Caco-2 (cell line): ENCODE measurements at regions not wholly inside any gene's neighbourhood (a gene's known extent, or its start where the extent isn't known, plus 50 kb on each side); places are given as distances from the start of the nearest gene placed in this dataset.

Source experiments
- BruUV-seq: library from RNA; stranded (reverse); fragments of 400-500 nt; replicated peaks from 2 replicates; lab custom pipeline; 2021; lab: Mats Ljungman, UMichigan
- CTCF ChIA-PET: fragments of 300-600 bp; sonication (Branson Sonifier 250); formaldehyde crosslinking; loops from one replicate; lab custom pipeline; 2022; ENCODE audit warnings: antibody characterized with exemption; lab: Charles Lee
- POLR2A ChIA-PET: fragments of 300-600 bp; sonication (Branson Sonifier 250); formaldehyde crosslinking; loops from one replicate; lab custom pipeline; 2022; ENCODE audit warnings: antibody characterized with exemption; lab: Charles Lee
- DNase-seq, 2 experiments: peaks; one replicate each; pipeline versions ENCODE4 v3.0.0 to v3.0.0-alpha.2; 2020 to 2022
- H3K27me3 ChIP-seq: replicated peaks from 2 replicates; pipeline ENCODE4 v1.6.0; 2011; ENCODE audit warnings: low read length; ENCODE audit not compliant: control insufficient read depth, insufficient read depth
- H3K36me3 ChIP-seq: 2 replicates; pipeline ENCODE4 v1.5.1; 2011; ENCODE audit warnings: low read length; ENCODE audit not compliant: control insufficient read depth, insufficient read depth
- H3K4me1 ChIP-seq: fragments of 250-450 bp; sonication (Bioruptor Pico); 2 replicates; pipeline ENCODE4 v1.5.1; 2020; ENCODE audit warnings: mild to moderate bottlenecking
- H3K4me3 ChIP-seq: 2 replicates; pipeline ENCODE4 v1.5.1; 2011; ENCODE audit warnings: low read depth, mild to moderate bottlenecking, control low read depth, low read length
- H3K9me3 ChIP-seq: fragments of 250-450 bp; sonication (Bioruptor Pico); 2 replicates; pipeline ENCODE4 v1.5.1; 2020; ENCODE audit warnings: mild to moderate bottlenecking, moderate library complexity
- H3K27ac Mint-ChIP-seq: one replicate; pipeline ENCODE4 v1.8.0; 2022; ENCODE audit warnings: mixed read lengths; ENCODE audit not compliant: unreplicated experiment
- H3K27me3 Mint-ChIP-seq: one replicate; pipeline ENCODE4 v1.8.0; 2022; ENCODE audit warnings: mixed read lengths; ENCODE audit not compliant: insufficient read depth, unreplicated experiment
- H3K36me3 Mint-ChIP-seq: one replicate; pipeline ENCODE4 v1.8.0; 2022; ENCODE audit warnings: mild to moderate bottlenecking, mixed read lengths; ENCODE audit not compliant: insufficient read depth, unreplicated experiment
- H3K4me1 Mint-ChIP-seq: one replicate; pipeline ENCODE4 v1.8.0; 2022; ENCODE audit warnings: low read depth, mixed read lengths; ENCODE audit not compliant: unreplicated experiment
- H3K4me3 Mint-ChIP-seq: one replicate; pipeline ENCODE4 v1.8.0; 2022; ENCODE audit warnings: mild to moderate bottlenecking, moderate library complexity, mixed read lengths; ENCODE audit not compliant: unreplicated experiment
- H3K9me3 Mint-ChIP-seq: one replicate; pipeline ENCODE4 v1.8.0; 2022; ENCODE audit warnings: mixed read lengths; ENCODE audit not compliant: unreplicated experiment
- intact Hi-C: fragments of 100-400 bp; cut with micrococcal nuclease; formaldehyde crosslinking; loops from one replicate; pipeline ENCODE4 v1.10.0; 2022; ENCODE audit not compliant: unreplicated experiment
- TF ChIP-seq, protein P1 (sequence below), 2 experiments: fragments of 200-600 bp in 1 of 2; IDR thresholded peaks; 1 replicate in 1 of 2; 2 replicates in 1 of 2; pipeline versions ENCODE4 v1.5.1 to v1.8.0; 2011 to 2022; ENCODE audit warnings: antibody characterized with exemption in 1 of 2, control low read depth in 1 of 2, inconsistent platforms in 1 of 2, low read depth in 1 of 2, low read length in 1 of 2, mild to moderate bottlenecking in 1 of 2, moderate library complexity in 1 of 2; ENCODE audit not compliant: insufficient read depth in 1 of 2, severe bottlenecking in 1 of 2, unreplicated experiment in 1 of 2

DNA sequence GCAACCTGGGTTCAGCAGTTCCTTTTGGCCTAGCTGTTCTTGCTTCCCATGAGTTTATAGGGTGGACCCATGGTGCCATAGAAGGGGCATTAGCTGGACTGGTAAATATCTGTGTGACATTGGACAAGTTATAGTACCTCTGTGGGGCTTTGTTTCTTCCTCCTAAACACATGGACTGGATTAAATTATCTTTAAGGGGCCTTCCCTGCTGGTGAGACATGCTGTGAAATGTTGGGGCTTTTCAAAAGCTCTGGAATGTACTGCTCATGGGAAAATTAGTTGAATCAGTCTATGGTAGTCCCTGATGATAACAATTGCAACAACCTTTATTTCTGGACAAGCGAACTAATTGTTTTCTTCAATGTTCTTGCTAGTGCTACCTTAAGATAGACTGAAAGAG lies 276.2 kb downstream of the BLID start:
- BruUV-seq, result no TSS peak
- ChIA-PET POLR2A (no interaction called here), CTCF (no interaction called here)
- no peak overlapping the region for H3K4me3 ChIP-seq
- TF ChIP-seq, protein P1, sequence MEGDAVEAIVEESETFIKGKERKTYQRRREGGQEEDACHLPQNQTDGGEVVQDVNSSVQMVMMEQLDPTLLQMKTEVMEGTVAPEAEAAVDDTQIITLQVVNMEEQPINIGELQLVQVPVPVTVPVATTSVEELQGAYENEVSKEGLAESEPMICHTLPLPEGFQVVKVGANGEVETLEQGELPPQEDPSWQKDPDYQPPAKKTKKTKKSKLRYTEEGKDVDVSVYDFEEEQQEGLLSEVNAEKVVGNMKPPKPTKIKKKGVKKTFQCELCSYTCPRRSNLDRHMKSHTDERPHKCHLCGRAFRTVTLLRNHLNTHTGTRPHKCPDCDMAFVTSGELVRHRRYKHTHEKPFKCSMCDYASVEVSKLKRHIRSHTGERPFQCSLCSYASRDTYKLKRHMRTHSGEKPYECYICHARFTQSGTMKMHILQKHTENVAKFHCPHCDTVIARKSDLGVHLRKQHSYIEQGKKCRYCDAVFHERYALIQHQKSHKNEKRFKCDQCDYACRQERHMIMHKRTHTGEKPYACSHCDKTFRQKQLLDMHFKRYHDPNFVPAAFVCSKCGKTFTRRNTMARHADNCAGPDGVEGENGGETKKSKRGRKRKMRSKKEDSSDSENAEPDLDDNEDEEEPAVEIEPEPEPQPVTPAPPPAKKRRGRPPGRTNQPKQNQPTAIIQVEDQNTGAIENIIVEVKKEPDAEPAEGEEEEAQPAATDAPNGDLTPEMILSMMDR (IDR thresholded peaks at IDR 0.05; ENCODE audit: insufficient read depth in 1 of 2, low read depth in 1 of 2, low read length in 1 of 2, severe bottlenecking in 1 of 2, unreplicated experiment in 1 of 2), result no peak
- no peaks in the 10 kb centered on the region for H3K36me3 ChIP-seq
- Mint-ChIP-seq H3K27ac (no peak overlapping the region), H3K36me3 (no peaks in the 10 kb centered on the region), H3K9me3 (peaks cover 8% of the 10 kb centered on the region), H3K4me3 (no peak overlapping the region), H3K4me1 (no peaks in the 10 kb centered on the region), H3K27me3 (no peaks in the 10 kb centered on the region)
- DNase-seq, result no peak
- H3K9me3 ChIP-seq, result 0 out of 2 replicates have a peak, but pooled peaks cover 3% of the 10 kb centered on the region
- intact Hi-C loops, result no loop called here
- H3K4me1 ChIP-seq, result no peaks in the 10 kb centered on the region
- H3K27me3 ChIP-seq, result no peaks in the 10 kb centered on the region

DNA sequence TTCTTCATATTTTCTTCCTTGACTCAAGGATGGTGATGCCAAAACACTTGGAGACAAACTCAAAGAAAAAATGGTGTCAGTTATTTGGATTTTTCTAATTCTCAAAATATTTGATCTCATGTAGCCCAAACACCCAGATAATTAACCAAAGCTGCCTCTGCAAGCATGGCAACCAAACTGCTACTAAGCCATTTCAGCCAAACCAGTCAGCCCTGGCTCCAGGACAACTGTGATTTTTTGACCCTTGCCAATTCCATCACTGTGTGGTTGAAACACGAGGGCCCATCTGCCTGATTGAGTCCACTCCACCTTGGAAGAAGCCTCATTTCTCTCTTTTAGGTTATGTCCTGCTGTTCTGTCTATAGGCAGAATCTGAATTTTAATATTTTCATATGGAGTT lies 277.4 kb downstream of the BLID start:
- TF ChIP-seq, protein P1 (IDR thresholded peaks at IDR 0.05; ENCODE audit: insufficient read depth in 1 of 2, low read depth in 1 of 2, low read length in 1 of 2, severe bottlenecking in 1 of 2, unreplicated experiment in 1 of 2), result no peak
- no TSS peak for BruUV-seq
- Histone ChIP-seq H3K27me3 (no peaks in the 10 kb centered on the region), H3K9me3 (peaks cover 4% of the 10 kb centered on the region; the same call in 1 of the 2 replicates), H3K4me3 (no peak overlapping the region), H3K4me1 (no peaks in the 10 kb centered on the region), H3K36me3 (no peaks in the 10 kb centered on the region)
- Mint-ChIP-seq H3K4me1 (no peaks in the 10 kb centered on the region), H3K9me3 (peaks cover 20% of the 10 kb centered on the region), H3K36me3 (no peaks in the 10 kb centered on the region), H3K27me3 (no peaks in the 10 kb centered on the region), H3K4me3 (no peak overlapping the region), H3K27ac (no peak overlapping the region)
- ChIA-PET POLR2A (no interaction called here), CTCF (no interaction called here)
- intact Hi-C loops, result no loop called here
- no peak for DNase-seq

DNA sequence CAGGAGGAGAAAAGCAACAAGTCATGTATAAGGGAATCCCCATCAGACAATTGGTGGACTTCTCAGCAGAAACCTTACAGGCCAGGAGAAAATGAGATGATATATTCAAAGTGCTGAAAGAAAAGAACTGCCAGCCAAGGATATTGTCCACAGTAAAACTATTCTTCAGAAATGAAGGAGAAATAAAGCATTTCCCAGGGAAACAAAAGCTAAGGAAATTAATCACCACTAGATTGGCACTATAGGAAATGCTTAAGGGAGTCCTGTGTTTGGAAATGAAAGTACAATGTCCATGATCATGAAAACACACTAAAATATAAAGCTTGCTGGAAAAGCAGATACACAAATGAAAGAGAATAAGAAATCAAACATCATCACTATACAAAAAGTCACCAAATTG lies 282.0 kb downstream of the BLID start:
- TF ChIP-seq, protein P1 (IDR thresholded peaks at IDR 0.05; ENCODE audit: insufficient read depth in 1 of 2, low read depth in 1 of 2, low read length in 1 of 2, severe bottlenecking in 1 of 2, unreplicated experiment in 1 of 2), result no peak
- H3K9me3 Mint-ChIP-seq, result peaks cover 46% of the 10 kb centered on the region
- no peaks in the 10 kb centered on the region for H3K36me3 Mint-ChIP-seq
- POLR2A ChIA-PET, result no interaction called here
- H3K4me1 Mint-ChIP-seq, result no peaks in the 10 kb centered on the region
- CTCF ChIA-PET, result no interaction called here
- Histone ChIP-seq H3K36me3 (no peaks in the 10 kb centered on the region), H3K27me3 (no peaks in the 10 kb centered on the region), H3K4me1 (no peaks in the 10 kb centered on the region), H3K4me3 (no peak overlapping the region), H3K9me3 (peaks cover 13% of the 10 kb centered on the region)
- intact Hi-C loops, result no loop called here
- no peak overlapping the region for H3K27ac Mint-ChIP-seq
- no peaks in the 10 kb centered on the region for H3K27me3 Mint-ChIP-seq
- no peak for DNase-seq
- no TSS peak for BruUV-seq
- H3K4me3 Mint-ChIP-seq, result no peak overlapping the region
